BLaER1 (cell line): ENCODE measurements at regions not wholly inside any gene's neighbourhood (a gene's known extent, or its start where the extent isn't known, plus 50 kb on each side); places are given as distances from the start of the nearest gene placed in this dataset.
"Not testable (repeated sequence)": the region's sequence is repeated elsewhere in the genome, so short reads cannot be mapped to it uniquely, and the experiment has no call there.

Experiments
- H3K27ac ChIP-seq: shearing (Covaris generic); formaldehyde crosslinking; 2 replicates; pipeline ENCODE4 v1.8.1; 2022
- H3K27me3 ChIP-seq: shearing (Covaris generic); formaldehyde crosslinking; 2 replicates; pipeline ENCODE4 v1.8.1; 2022
- H3K36me3 ChIP-seq: shearing (Covaris generic); formaldehyde crosslinking; 2 replicates; pipeline ENCODE4 v1.8.1; 2022
- H3K4me1 ChIP-seq: shearing (Covaris generic); formaldehyde crosslinking; 2 replicates; pipeline ENCODE4 v1.8.1; 2022
- H3K4me2 ChIP-seq: shearing (Covaris generic); formaldehyde crosslinking; 2 replicates; pipeline ENCODE4 v1.8.1; 2022
- H3K4me3 ChIP-seq: shearing (Covaris generic); formaldehyde crosslinking; 2 replicates; pipeline ENCODE4 v1.8.1; 2022
- H3K9ac ChIP-seq: shearing (Covaris generic); formaldehyde crosslinking; 2 replicates; pipeline ENCODE4 v1.8.1; 2022
- H3K9me3 ChIP-seq: shearing (Covaris generic); formaldehyde crosslinking; 2 replicates; pipeline ENCODE4 v1.8.1; 2022
- H4K20me1 ChIP-seq: shearing (Covaris generic); formaldehyde crosslinking; 2 replicates; pipeline ENCODE4 v1.8.1; 2022
- Cebpa-rat ChIP-seq: shearing (Covaris generic); IDR thresholded peaks from 2 replicates; pipeline ENCODE4 v1.8.1; 2022

DNA sequence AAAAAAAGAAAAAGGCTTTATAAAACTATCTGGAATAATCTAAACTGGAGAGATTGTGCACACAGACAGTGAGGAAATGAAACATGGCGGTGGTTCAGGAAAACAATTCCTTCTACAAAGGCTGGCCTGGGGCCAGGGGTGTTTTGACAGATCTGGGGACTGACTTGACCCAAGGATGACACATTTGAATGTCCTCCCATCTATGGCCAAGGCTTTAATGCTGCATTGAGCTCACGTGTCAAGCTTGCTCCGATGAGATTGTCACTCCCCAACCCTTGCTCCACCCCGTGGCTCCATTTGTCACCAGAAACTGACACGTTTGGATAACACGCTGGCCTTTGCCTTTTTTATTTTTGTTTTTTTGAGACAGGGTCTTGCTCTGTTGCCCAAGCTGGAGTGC, 156.1 kb downstream of the ZFP64 start:
- Histone ChIP-seq H3K36me3 (no peaks in the 10 kb centered on the region), H4K20me1 (no peaks in the 10 kb centered on the region), H3K27ac (no peak overlapping the region), H3K4me2 (no peak overlapping the region), H3K27me3 (no peaks in the 10 kb centered on the region), H3K4me3 (no peak overlapping the region), H3K9ac (no peak overlapping the region), H3K9me3 (no peaks in the 10 kb centered on the region; the same call in 1 of the 2 replicates), H3K4me1 (peaks cover 16% of the 10 kb centered on the region)
- no peak for TF ChIP-seq Cebpa-rat

DNA sequence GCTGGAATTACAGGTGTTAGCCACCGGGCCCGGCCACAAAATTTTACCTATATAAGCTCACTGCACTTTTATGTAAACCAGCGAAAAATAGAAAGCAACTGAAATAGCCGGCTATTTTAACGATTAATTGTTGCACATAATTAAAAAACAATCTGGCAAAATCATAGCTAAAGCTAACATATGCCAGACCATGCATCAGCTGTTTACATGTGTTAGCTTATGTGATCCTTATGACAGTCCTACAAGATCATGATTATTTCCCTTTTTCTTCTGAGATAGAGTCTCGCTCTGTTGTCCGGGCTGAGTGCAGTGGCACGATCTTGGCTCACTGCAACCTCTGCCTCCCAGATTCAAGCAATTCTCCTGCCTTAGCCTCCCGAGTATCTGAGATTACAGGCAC, 157.0 kb downstream of the ZFP64 start:
- TF ChIP-seq Cebpa-rat: no peak
- Histone ChIP-seq H3K4me3 (no peak overlapping the region), H3K9me3 (no peaks in the 10 kb centered on the region; the same call in 1 of the 2 replicates), H3K9ac (no peak overlapping the region), H3K36me3 (no peaks in the 10 kb centered on the region), H3K4me2 (no peak overlapping the region), H3K4me1 (peaks cover 16% of the 10 kb centered on the region), H3K27ac (no peak overlapping the region), H3K27me3 (no peaks in the 10 kb centered on the region), H4K20me1 (no peaks in the 10 kb centered on the region)

DNA sequence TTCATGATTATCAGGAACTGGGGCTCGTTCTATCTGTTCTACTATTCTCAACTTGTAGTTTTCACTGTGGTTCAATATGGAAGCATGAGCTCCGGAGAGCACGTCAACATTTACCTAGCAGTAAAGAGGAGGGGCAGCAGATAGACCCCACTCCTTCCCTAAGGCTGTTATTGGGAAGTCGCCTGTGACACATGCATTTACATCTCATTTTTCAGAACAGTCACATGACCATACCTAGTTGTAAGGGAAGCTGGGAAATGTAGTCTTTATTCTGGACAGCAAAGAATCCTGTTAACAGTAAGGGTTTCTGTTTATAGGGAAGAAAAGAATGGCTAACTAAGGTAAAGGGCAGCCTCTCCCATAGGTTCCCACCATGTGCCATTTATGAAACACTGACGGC, 158.3 kb downstream of the ZFP64 start:
- TF ChIP-seq Cebpa-rat: no peak
- H3K27me3 ChIP-seq: no peaks in the 10 kb centered on the region
- no peak overlapping the region for H3K27ac ChIP-seq
- H3K4me2 ChIP-seq: no peak overlapping the region
- H3K4me3 ChIP-seq: no peak overlapping the region
- H3K36me3 ChIP-seq: no peaks in the 10 kb centered on the region
- H4K20me1 ChIP-seq: no peaks in the 10 kb centered on the region
- no peaks in the 10 kb centered on the region; the same call in 1 of the 2 replicates for H3K9me3 ChIP-seq
- H3K4me1 ChIP-seq: peaks cover 16% of the 10 kb centered on the region
- H3K9ac ChIP-seq: no peak overlapping the region

DNA sequence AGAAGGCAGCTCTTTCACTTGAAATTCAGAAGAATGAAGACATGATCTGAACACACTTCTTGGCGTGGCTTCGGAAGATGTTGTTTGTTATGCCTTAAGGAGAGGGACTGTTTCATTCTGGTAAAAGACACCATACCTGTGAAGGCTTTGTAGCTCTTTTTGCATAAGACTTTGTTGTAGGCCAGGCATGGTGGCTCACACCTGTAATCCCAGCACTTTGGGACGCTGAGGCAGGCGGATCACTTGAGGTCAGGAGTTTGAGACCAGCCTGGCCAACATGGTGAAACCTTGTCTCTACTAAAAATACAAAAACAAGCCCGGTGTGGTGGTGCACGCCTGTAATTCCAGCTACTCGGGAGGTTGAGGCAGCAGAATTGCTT, 159.3 kb downstream of the ZFP64 start:
- Histone ChIP-seq H3K9ac (peak overlapping the region; percentile 53; the same call in 1 of the 2 replicates), H3K4me2 (peak overlapping the region; percentile 63), H3K4me1 (peaks cover 16% of the 10 kb centered on the region)
- H3K36me3 ChIP-seq, H3K9me3 ChIP-seq, H3K27ac ChIP-seq, H4K20me1 ChIP-seq, H3K27me3 ChIP-seq, H3K4me3 ChIP-seq: not testable (repeated sequence)

DNA sequence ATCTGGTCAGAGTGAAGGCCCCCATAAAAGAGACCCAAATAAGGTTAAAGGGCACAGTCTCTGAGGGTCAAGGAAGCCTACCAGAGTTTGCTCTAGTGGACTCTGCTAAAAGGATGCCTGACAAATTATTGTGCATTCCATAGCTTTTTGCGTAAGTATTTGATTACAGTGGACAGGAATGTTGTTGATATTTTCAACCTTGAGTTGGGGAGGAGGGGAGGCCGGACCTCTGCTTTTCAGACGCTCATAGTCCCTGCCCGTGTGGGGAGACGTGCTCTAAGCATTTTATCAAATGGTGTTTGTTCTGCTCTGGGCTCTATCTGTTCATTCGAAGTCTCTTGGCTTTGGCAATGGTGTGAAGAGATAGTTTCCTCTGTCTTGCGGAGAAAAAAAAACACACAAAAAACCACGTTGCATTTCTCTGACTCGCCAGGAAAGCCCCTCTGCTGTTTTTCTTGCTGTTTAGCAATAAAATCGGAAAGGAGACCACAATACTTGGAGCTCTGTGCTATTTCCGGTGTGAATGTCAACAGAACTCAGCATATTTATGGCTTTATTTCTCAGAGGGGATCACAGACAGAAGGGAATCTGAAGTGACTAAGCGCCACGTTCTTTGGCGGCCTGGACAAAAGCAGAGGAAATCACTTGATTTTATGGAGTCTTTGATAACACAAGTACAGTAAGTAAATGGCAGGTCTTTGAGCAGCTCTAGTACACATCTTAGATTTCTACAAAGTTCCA, 159.8 kb downstream of the ZFP64 start:
- Histone ChIP-seq H3K9ac (peak overlapping the region; percentile 53; the same call in 1 of the 2 replicates), H3K9me3 (no peaks in the 10 kb centered on the region; the same call in 1 of the 2 replicates), H3K27ac (no peak overlapping the region), H3K27me3 (no peaks in the 10 kb centered on the region), H3K4me2 (peak overlapping the region; percentile 63), H3K4me3 (no peak overlapping the region), H4K20me1 (no peaks in the 10 kb centered on the region), H3K4me1 (peaks cover 16% of the 10 kb centered on the region), H3K36me3 (no peaks in the 10 kb centered on the region)
- TF ChIP-seq Cebpa-rat: no peak

DNA sequence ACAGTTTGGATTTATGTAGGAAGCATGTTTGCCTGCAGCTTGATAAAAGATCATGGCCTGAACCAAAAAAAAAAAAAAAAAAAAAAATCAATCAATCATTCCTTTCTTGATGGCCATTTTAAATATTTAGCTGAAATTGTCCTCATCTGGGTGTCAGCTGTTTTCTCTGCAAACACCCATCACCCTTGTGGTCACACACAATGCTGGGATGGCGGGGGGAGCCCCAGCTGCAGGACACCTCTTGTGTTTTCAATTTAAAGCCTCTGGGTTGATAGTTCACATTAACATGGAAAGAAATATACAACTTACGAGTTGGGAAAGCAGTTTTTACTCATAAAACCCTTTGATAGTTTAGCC, 160.4 kb downstream of the ZFP64 start:
- H3K36me3 ChIP-seq: no peaks in the 10 kb centered on the region
- H3K9me3 ChIP-seq: no peaks in the 10 kb centered on the region; the same call in 1 of the 2 replicates
- H3K27ac ChIP-seq: no peak overlapping the region
- no peak for TF ChIP-seq Cebpa-rat
- peaks cover 16% of the 10 kb centered on the region for H3K4me1 ChIP-seq
- peak overlapping the region; percentile 63 for H3K4me2 ChIP-seq
- H4K20me1 ChIP-seq: no peaks in the 10 kb centered on the region
- no peaks in the 10 kb centered on the region for H3K27me3 ChIP-seq
- no peak overlapping the region for H3K9ac ChIP-seq
- no peak overlapping the region for H3K4me3 ChIP-seq

DNA sequence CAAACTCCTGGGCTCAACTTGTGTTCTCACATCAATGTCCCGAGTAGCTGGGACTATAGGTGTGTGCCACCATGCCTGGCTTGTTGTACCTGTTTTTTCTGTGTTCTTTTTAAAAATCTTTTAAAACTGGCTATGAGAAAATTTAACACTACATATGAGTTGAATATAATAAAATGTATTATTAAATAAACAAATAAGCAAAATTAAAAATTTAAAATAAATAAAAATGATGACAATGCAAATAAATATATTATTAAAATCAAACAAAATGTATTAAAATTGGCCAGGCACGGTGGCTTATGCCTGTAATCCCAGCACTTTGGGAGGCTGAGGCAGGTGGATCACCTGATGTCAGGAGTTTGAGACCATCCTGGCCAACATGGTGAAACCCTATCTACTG, 162.4 kb downstream of the ZFP64 start:
- not testable (repeated sequence) for H3K4me3 ChIP-seq, H3K4me2 ChIP-seq, H4K20me1 ChIP-seq, H3K36me3 ChIP-seq, H3K9ac ChIP-seq, H3K27ac ChIP-seq, H3K27me3 ChIP-seq, H3K9me3 ChIP-seq
- peaks cover 16% of the 10 kb centered on the region for H3K4me1 ChIP-seq

DNA sequence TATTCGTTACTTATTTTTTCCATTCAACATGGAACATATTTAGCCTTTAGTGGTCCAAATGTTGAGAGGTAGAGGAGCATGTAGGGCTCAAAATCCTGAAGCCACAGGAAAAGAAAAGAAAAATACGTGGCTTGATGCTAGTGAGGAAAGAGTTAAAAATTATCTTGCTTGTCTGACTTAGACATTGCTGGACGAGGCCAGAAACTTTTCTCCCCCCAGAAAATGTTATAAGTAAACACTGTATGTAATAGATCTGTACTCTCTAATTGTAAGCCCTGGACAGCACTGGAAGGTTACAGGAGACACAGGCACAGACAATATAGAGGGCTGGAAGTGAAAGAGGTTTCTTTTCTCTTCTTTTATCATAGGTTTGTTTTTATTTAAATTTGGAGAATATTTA, 165.6 kb downstream of the ZFP64 start:
- no peak for TF ChIP-seq Cebpa-rat
- Histone ChIP-seq H3K4me1 (peaks cover under 1% of the 10 kb centered on the region; the same call in 1 of the 2 replicates), H4K20me1 (no peaks in the 10 kb centered on the region), H3K4me3 (no peak overlapping the region), H3K27ac (no peak overlapping the region), H3K36me3 (no peaks in the 10 kb centered on the region), H3K9me3 (no peaks in the 10 kb centered on the region), H3K27me3 (no peaks in the 10 kb centered on the region), H3K9ac (no peak overlapping the region), H3K4me2 (no peak overlapping the region)

DNA sequence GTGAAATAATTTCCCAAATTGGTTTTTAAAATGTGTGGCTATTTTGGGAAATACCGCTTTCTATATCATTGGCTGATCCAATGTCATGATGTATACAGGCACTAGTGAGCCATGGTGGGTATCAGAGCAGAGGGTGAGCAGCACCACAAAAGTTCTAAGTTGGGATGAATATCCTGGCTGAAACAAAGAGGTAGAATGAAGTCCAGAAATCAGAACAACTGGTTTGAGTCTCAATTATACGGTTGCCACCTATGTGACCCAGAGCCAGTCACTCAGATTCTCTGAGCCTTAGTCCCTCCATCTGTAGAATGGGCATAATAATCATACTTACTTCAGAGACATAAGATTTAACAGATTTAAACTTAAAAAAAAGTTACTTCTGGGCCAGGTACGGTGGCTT, 172.3 kb downstream of the ZFP64 start:
- no peaks in the 10 kb centered on the region for H4K20me1 ChIP-seq

DNA sequence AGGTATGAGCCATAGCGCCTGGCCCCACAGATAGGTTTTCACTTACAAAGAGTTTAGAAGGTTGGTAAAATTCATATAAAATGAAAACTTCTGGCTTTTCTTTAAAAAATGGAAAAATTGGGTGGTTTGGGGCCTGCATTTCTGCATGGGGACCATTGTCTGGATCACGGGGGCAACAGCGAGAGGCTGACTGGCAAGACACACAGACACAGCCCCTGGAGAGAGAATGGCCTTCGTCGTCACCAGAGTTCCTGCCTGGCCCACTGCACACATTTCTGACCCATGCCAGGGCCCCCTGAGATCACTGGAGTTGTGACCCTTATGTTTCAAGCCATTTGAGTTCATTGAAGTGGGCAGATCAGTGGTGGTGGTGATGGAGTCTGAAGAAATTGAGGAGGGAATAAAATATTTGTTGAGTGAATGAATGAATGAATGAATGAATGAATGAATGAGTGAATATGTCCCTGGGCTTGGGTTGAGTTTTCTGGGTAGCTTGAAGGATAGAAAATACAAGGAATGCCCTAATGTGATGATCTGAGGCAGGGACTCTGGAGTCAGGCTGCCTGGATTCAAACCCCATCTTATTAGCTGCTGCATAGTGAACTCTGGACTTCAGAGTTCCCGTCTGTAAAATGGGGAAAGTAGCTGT, 173.8 kb downstream of the ZFP64 start:
- TF ChIP-seq Cebpa-rat: no peak
- no peak overlapping the region for H3K9ac ChIP-seq
- H3K36me3 ChIP-seq: no peaks in the 10 kb centered on the region
- H3K27ac ChIP-seq: no peak overlapping the region
- no peaks in the 10 kb centered on the region for H3K4me1 ChIP-seq
- H3K27me3 ChIP-seq: no peaks in the 10 kb centered on the region
- H3K4me2 ChIP-seq: no peak overlapping the region
- H3K4me3 ChIP-seq: no peak overlapping the region
- peaks cover 5% of the 10 kb centered on the region; the same call in 1 of the 2 replicates for H3K9me3 ChIP-seq
- H4K20me1 ChIP-seq: no peaks in the 10 kb centered on the region

More for the DNA sequence above, 172.3 kb downstream of the ZFP64 start:
- Histone ChIP-seq H3K36me3 (no peaks in the 10 kb centered on the region), H3K9ac (no peak overlapping the region), H3K4me2 (no peak overlapping the region), H3K4me3 (no peak overlapping the region), H3K27ac (no peak overlapping the region), H3K4me1 (no peaks in the 10 kb centered on the region), H3K27me3 (no peaks in the 10 kb centered on the region), H3K9me3 (no peaks in the 10 kb centered on the region)
- TF ChIP-seq Cebpa-rat: no peak
